Body of pancreas (tissue), 4 donors: ENCODE measurements at regions not wholly inside any gene's neighbourhood (a gene's known extent, or its start where the extent isn't known, plus 50 kb on each side); places are given as distances from the start of the nearest gene placed in this dataset.

Source experiments
- ATAC-seq: fragments of 150-250 bp; one replicate; pipeline ENCODE4 v1.9.1; 2016
- DNase-seq, 4 donors: peaks; one replicate each; pipeline ENCODE4 v3.0.0-alpha.2; 2019
- H3K27ac ChIP-seq, 4 donors: fragments of 200-600 bp; sonication (generic); 1 replicate in 3 of 4; 2 replicates in 1 of 4; pipeline versions ENCODE4 v1.5.1 to v1.6.1; 2016 to 2019; ENCODE audit warnings: mild to moderate bottlenecking in 1 of 4, mixed read lengths in 1 of 4, moderate library complexity in 1 of 4
- H3K27me3 ChIP-seq, 2 donors: fragments of 200-600 bp; sonication (generic); one replicate each; pipeline ENCODE4 v1.6.0; 2016; ENCODE audit warnings: mild to moderate bottlenecking in 1 of 2
- H3K36me3 ChIP-seq, 2 donors: fragments of 200-600 bp; sonication (generic); replicated peaks in 1 of 2; 2 replicates each; pipeline ENCODE4 v1.5.1; 2016; ENCODE audit warnings: low read depth in 2 of 2; ENCODE audit not compliant: insufficient read depth in 1 of 2
- H3K4me1 ChIP-seq: fragments of 200-600 bp; sonication (generic); one replicate; pipeline ENCODE4 v1.6.0; 2016
- H3K4me3 ChIP-seq, 2 donors: fragments of 200-600 bp; sonication (generic); 1 replicate in 1 of 2; 2 replicates in 1 of 2; pipeline ENCODE4 v1.5.1; 2016 to 2019
- H3K9me3 ChIP-seq, 3 donors: fragments of 200-600 bp; sonication (generic); 1 replicate in 2 of 3; 2 replicates in 1 of 3; pipeline ENCODE4 v1.5.1; 2016
- POLR2A ChIP-seq, 3 donors: fragments of 450-650 bp; IDR thresholded peaks; one replicate each; pipeline ENCODE4 v1.6.1; 2016; ENCODE audit warnings: antibody characterized with exemption in 3 of 3, mild to moderate bottlenecking in 2 of 3
- WGBS, 2 donors: methylation state at CpG; one replicate each; pipeline ENCODE4 v1.1.5; 2017; 5-methylcytosine and 5-hydroxymethylcytosine counted together
- intact Hi-C: fragments of 100-400 bp; cut with DNase I; formaldehyde crosslinking; loops from one replicate; pipeline ENCODE4 v1.15.1; 2023
- TF ChIP-seq, protein P1 (sequence below), 7 experiments: fragments of 450-650 bp in 4 of 7; fragments of 200-600 bp in 3 of 7; sonication (generic) in 3 of 7; IDR thresholded peaks; one replicate each; pipeline ENCODE4 v1.5.1; 2016 to 2019; ENCODE audit warnings: antibody characterized with exemption in 7 of 7

- no peak for TF ChIP-seq POLR2A (IDR thresholded peaks at IDR 0.05)
- TF ChIP-seq, protein P1, sequence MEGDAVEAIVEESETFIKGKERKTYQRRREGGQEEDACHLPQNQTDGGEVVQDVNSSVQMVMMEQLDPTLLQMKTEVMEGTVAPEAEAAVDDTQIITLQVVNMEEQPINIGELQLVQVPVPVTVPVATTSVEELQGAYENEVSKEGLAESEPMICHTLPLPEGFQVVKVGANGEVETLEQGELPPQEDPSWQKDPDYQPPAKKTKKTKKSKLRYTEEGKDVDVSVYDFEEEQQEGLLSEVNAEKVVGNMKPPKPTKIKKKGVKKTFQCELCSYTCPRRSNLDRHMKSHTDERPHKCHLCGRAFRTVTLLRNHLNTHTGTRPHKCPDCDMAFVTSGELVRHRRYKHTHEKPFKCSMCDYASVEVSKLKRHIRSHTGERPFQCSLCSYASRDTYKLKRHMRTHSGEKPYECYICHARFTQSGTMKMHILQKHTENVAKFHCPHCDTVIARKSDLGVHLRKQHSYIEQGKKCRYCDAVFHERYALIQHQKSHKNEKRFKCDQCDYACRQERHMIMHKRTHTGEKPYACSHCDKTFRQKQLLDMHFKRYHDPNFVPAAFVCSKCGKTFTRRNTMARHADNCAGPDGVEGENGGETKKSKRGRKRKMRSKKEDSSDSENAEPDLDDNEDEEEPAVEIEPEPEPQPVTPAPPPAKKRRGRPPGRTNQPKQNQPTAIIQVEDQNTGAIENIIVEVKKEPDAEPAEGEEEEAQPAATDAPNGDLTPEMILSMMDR (IDR thresholded peaks at IDR 0.05) = no peak
- Histone ChIP-seq H3K27ac (no peak overlapping the region), H3K9me3 (no peaks in the 10 kb centered on the region), H3K4me1 (no peaks in the 10 kb centered on the region), H3K27me3 (no peaks in the 10 kb centered on the region), H3K4me3 (no peak overlapping the region), H3K36me3 (no peaks in the 10 kb centered on the region)
- intact Hi-C loops = no loop called here
- DNase-seq (no peak), ATAC-seq (no peak)
- 84% methylated on average over 4 of the region's 4 CpGs for WGBS, 2 donors
These were observed 90.8 kb upstream of the PFN2 start for GRCh38 chr3:150061288-150062024.

DNA sequence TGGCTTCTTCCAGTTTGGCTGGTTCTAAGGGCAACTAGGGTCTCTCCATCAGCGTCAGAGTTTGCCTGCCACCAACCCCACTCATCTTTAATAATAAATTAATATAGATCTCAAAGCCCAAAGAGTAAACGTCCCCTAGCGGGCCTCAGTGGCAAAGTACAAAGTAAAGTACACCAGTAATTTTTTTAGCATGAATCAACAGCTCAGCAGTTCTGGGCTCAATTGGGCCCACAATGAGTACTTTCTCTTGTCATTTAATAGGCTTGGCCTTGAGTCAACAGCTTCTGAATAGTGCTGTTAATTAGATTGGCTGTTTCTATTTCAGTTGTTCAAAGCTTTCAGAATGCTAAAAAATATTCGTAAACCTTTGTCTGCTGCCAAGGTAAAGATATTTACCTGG lies 89.0 kb upstream of the PFN2 start:
- Histone ChIP-seq H3K36me3 (no peaks in the 10 kb centered on the region), H3K27me3 (no peaks in the 10 kb centered on the region), H3K4me3 (no peak overlapping the region), H3K9me3 (no peaks in the 10 kb centered on the region), H3K4me1 (peaks cover 11% of the 10 kb centered on the region), H3K27ac (no peak overlapping the region)
- no peak for TF ChIP-seq POLR2A (IDR thresholded peaks at IDR 0.05)
- TF ChIP-seq, protein P1 (IDR thresholded peaks at IDR 0.05) = no peak
- 62 to 75% methylated on average over 4 of the region's 4 CpGs for WGBS, 2 donors
- no peak for ATAC-seq
- intact Hi-C loops = no loop called here
- no peak for DNase-seq

DNA sequence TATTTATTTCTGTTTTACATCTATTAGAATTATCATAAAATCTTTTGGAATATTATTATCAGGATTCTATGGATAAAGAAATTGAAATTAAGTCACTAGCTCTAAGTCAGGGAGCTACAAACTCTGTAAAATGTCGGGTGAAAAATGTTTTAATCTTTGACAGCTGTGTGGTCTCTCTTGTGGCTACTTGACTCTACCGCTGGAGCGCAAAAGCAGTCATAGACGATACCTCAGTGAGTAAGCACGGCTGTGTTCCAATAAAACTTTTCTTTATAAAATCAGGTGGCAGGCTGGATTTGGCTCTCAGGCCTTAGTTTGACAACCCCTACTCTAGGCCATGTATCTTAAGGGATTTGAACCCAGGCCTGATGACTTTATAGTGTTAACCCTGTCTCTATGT lies 88.5 kb upstream of the PFN2 start:
- Histone ChIP-seq H3K9me3 (no peaks in the 10 kb centered on the region), H3K4me1 (peaks cover 15% of the 10 kb centered on the region), H3K4me3 (no peak overlapping the region), H3K27ac (no peak overlapping the region), H3K27me3 (no peaks in the 10 kb centered on the region), H3K36me3 (no peaks in the 10 kb centered on the region)
- TF ChIP-seq POLR2A (IDR thresholded peaks at IDR 0.05) = no peak
- TF ChIP-seq, protein P1 (IDR thresholded peaks at IDR 0.05) = no peak
- DNase-seq (peak in 1 of 4 donors; percentile 23), ATAC-seq (no peak)
- intact Hi-C loops = no loop called here
- WGBS, 2 donors = 55 to 71% methylated on average over 5 of the region's 5 CpGs

DNA sequence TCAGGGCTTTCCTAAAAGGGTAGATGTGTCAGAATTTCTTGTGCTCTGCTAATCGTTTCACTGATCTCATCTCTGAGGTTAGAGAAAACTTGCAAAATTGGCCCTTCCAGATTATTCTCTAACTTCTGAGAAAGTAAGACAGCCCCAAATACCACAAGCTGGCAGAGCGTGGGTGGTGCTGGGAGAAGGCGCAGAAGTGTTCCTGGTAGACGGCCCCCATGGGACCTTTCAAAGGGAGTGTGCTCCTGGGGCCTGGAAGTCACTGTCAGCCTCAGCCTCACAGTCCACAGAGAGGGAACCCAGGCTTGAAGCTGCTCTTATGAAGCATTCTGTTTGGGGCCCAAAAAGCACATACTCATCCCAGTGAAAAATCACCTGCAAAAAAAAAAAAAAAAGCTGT lies 86.5 kb upstream of the PFN2 start:
- H3K4me3 ChIP-seq = no peak overlapping the region
- TF ChIP-seq, protein P1 (IDR thresholded peaks at IDR 0.05) = no peak
- TF ChIP-seq POLR2A (IDR thresholded peaks at IDR 0.05) = no peak
- H3K27ac ChIP-seq = no peak overlapping the region
- H3K27me3 ChIP-seq = no peaks in the 10 kb centered on the region
- intact Hi-C loops = no loop called here
- peaks cover 15% of the 10 kb centered on the region for H3K4me1 ChIP-seq
- no peak for DNase-seq
- 83 to 88% methylated on average over 4 of the region's 4 CpGs for WGBS, 2 donors
- no peak for ATAC-seq
- H3K36me3 ChIP-seq = no peaks in the 10 kb centered on the region
- H3K9me3 ChIP-seq = no peaks in the 10 kb centered on the region

DNA sequence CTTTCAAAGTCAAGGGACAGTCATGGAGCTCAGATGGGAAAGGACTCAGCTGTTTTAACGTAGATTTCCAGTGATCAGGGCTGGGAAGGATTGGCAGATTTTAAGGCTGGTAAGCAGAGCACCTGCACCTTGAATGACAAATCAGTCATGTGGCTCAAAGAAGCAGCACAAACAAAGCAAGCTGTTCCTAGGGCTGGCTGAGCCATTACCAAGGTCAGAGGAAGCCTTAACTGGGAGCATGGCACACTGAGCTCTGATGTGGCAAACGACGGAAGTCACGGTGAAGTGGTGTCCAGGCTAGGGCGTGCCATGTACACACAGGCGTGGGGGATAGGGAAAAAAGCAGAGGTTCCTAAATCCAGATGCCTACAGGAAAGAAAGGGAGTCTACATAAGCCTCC lies 84.6 kb upstream of the PFN2 start:
- intact Hi-C loops = no loop called here
- Histone ChIP-seq H3K36me3 (no peaks in the 10 kb centered on the region), H3K9me3 (no peaks in the 10 kb centered on the region), H3K27ac (peak overlapping the region; percentile 20 to 58 (median 50)), H3K4me3 (no peak overlapping the region), H3K4me1 (peaks cover 15% of the 10 kb centered on the region), H3K27me3 (no peaks in the 10 kb centered on the region)
- TF ChIP-seq, protein P1 (IDR thresholded peaks at IDR 0.05) = no peak
- peak in 2 of 3 donors; percentile 16 to 30 for TF ChIP-seq POLR2A (IDR thresholded peaks at IDR 0.05)
- WGBS, 2 donors = 36 to 44% methylated on average over 6 of the region's 6 CpGs
- ATAC-seq = peak; percentile 94
- peak; percentile 56 to 82 (median 76) for DNase-seq
